ENCODE measurements at regions not wholly inside any gene's neighbourhood (a gene's known extent, or its start where the extent isn't known, plus 50 kb on each side); places are given as distances from the start of the nearest gene placed in this dataset.

GRCh38 chr3:152618529-152618928 is 216.4 kb upstream of the P2RY1 start:
- Histone ChIP-seq H4K20me1 (ENCODE audit: insufficient read depth, low read length) (no peaks in the 10 kb centered on the region), H3K4me2 (ENCODE audit: insufficient read depth, low read length) (no peak overlapping the region), H3K79me2 (ENCODE audit: insufficient read depth, low read length) (no peaks in the 10 kb centered on the region), H3K27me3 (ENCODE audit: insufficient read depth, low read length) (peaks cover 2% of the 10 kb centered on the region), H3K36me3 (ENCODE audit: insufficient read depth, low read length) (no peaks in the 10 kb centered on the region), H3K27ac (ENCODE audit: low read depth, low read length) (no peak overlapping the region), H3K4me3 (ENCODE audit: insufficient read depth, low read length) (no peak overlapping the region), H2AFZ (ENCODE audit: low read length) (no peak overlapping the region), H3K4me1 (ENCODE audit: insufficient read depth, low read length) (no peaks in the 10 kb centered on the region), H3K9me3 (ENCODE audit: low read depth, low read length) (no peaks in the 10 kb centered on the region)
- no peak for DNase-seq (ENCODE audit: insufficient read length, low spot score, missing footprints)
- TF ChIP-seq CTCF (IDR thresholded peaks at IDR 0.05; ENCODE audit: extremely low read depth, low read depth, low read length) = no peak

GRCh38 chr3:152619691-152620090 is 215.2 kb upstream of the P2RY1 start:
- Histone ChIP-seq H3K4me2 (ENCODE audit: insufficient read depth, low read length) (no peak overlapping the region), H3K79me2 (ENCODE audit: insufficient read depth, low read length) (no peaks in the 10 kb centered on the region), H2AFZ (ENCODE audit: low read length) (no peak overlapping the region), H3K36me3 (ENCODE audit: insufficient read depth, low read length) (no peaks in the 10 kb centered on the region), H3K4me3 (ENCODE audit: insufficient read depth, low read length) (no peak overlapping the region), H3K9me3 (ENCODE audit: low read depth, low read length) (no peaks in the 10 kb centered on the region), H3K27ac (ENCODE audit: low read depth, low read length) (no peak overlapping the region), H4K20me1 (ENCODE audit: insufficient read depth, low read length) (no peaks in the 10 kb centered on the region), H3K27me3 (ENCODE audit: insufficient read depth, low read length) (peaks cover 7% of the 10 kb centered on the region), H3K4me1 (ENCODE audit: insufficient read depth, low read length) (no peaks in the 10 kb centered on the region)
- no peak for DNase-seq (ENCODE audit: insufficient read length, low spot score, missing footprints)
- no peak for TF ChIP-seq CTCF (IDR thresholded peaks at IDR 0.05; ENCODE audit: extremely low read depth, low read depth, low read length)

DNA sequence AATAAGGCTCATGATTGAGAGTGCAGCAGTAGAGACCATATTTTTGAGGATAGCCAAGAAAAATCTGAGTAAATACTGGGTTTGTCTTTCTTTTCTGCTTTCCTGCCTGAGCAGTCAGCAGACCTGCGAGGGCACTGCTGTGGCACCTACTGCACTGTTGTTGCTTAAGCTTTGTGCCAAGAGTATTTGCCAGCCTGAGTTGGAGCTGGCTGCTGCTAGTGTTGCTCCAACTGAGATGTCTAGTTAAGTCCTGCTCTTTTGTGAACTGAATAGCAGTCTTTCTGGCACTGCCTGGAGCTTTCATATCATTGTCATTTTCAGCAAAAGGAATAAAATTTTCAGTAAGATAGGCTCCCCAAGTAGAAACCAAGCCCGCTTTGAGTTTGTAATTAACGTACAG is 214.5 kb upstream of the P2RY1 start:
- Histone ChIP-seq H2AFZ (ENCODE audit: low read length) (no peak overlapping the region), H3K27me3 (ENCODE audit: insufficient read depth, low read length) (peaks cover 7% of the 10 kb centered on the region), H3K79me2 (ENCODE audit: insufficient read depth, low read length) (no peaks in the 10 kb centered on the region), H3K4me1 (ENCODE audit: insufficient read depth, low read length) (no peaks in the 10 kb centered on the region), H4K20me1 (ENCODE audit: insufficient read depth, low read length) (no peaks in the 10 kb centered on the region), H3K4me2 (ENCODE audit: insufficient read depth, low read length) (no peak overlapping the region), H3K27ac (ENCODE audit: low read depth, low read length) (no peak overlapping the region), H3K4me3 (ENCODE audit: insufficient read depth, low read length) (no peak overlapping the region), H3K36me3 (ENCODE audit: insufficient read depth, low read length) (no peaks in the 10 kb centered on the region), H3K9me3 (ENCODE audit: low read depth, low read length) (no peaks in the 10 kb centered on the region)
- no peak for DNase-seq (ENCODE audit: insufficient read length, low spot score, missing footprints)
- no peak for TF ChIP-seq CTCF (IDR thresholded peaks at IDR 0.05; ENCODE audit: extremely low read depth, low read depth, low read length)

- no peaks in the 10 kb centered on the region for H3K9me3 ChIP-seq (ENCODE audit: low read depth, low read length)
- no peaks in the 10 kb centered on the region for H3K79me2 ChIP-seq (ENCODE audit: insufficient read depth, low read length)
- H3K4me1 ChIP-seq (ENCODE audit: insufficient read depth, low read length) = no peaks in the 10 kb centered on the region
- no peak overlapping the region for H3K4me2 ChIP-seq (ENCODE audit: insufficient read depth, low read length)
- no peak for DNase-seq (ENCODE audit: insufficient read length, low spot score, missing footprints)
- no peaks in the 10 kb centered on the region for H3K36me3 ChIP-seq (ENCODE audit: insufficient read depth, low read length)
- H3K4me3 ChIP-seq (ENCODE audit: insufficient read depth, low read length) = no peak overlapping the region
- H2AFZ ChIP-seq (ENCODE audit: low read length) = no peak overlapping the region
- no peak for TF ChIP-seq CTCF (IDR thresholded peaks at IDR 0.05; ENCODE audit: extremely low read depth, low read depth, low read length)
- H4K20me1 ChIP-seq (ENCODE audit: insufficient read depth, low read length) = no peaks in the 10 kb centered on the region
- H3K27me3 ChIP-seq (ENCODE audit: insufficient read depth, low read length) = peaks cover 7% of the 10 kb centered on the region
- no peak overlapping the region for H3K27ac ChIP-seq (ENCODE audit: low read depth, low read length)
Measured at GRCh38 chr3:152621006-152621868, 213.7 kb upstream of the P2RY1 start.

All from osteoblast (primary cell).